Keratinocyte (primary cell): ENCODE measurements at regions not wholly inside any gene's neighbourhood (a gene's known extent, or its start where the extent isn't known, plus 50 kb on each side); places are given as distances from the start of the nearest gene placed in this dataset.
A peak's percentile ranks its signal among the peaks of the same experiment; 100 is the strongest.

ENCODE experiments used
- DNase-seq: peaks from one replicate; pipeline ENCODE4 v3.0.0-alpha.2; 2011; ENCODE audit warnings: low read depth, missing footprints, low spot score
- FAIRE-seq: peaks from 2 replicates; lab custom pipeline; 2011; peaks lifted over from hg19 to GRCh38; lab: Jason Lieb, UNC
- H2AFZ ChIP-seq: 2 replicates; pipeline ENCODE4 v1.6.0; 2012; ENCODE audit warnings: low read length, control low read depth, inconsistent platforms; ENCODE audit not compliant: control insufficient read depth
- H3K27ac ChIP-seq: 2 replicates; pipeline ENCODE4 v1.5.1; 2011; ENCODE audit warnings: low read length; ENCODE audit not compliant: control insufficient read depth, insufficient read depth
- H3K27me3 ChIP-seq: 3 replicates; pipeline ENCODE4 v1.6.0; 2011; ENCODE audit warnings: low read length; ENCODE audit not compliant: control insufficient read depth, insufficient read depth; ENCODE audit errors: extremely low read depth
- H3K36me3 ChIP-seq, 2 experiments: 2 replicates in 1 of 2; 3 replicates in 1 of 2; pipeline ENCODE4 v1.5.1; 2011; ENCODE audit warnings: low read length in 2 of 2, mild to moderate bottlenecking in 1 of 2; ENCODE audit not compliant: control insufficient read depth in 2 of 2, insufficient read depth in 2 of 2; ENCODE audit errors: extremely low read depth in 1 of 2
- H3K4me1 ChIP-seq: 3 replicates; pipeline ENCODE4 v1.5.1; 2011; ENCODE audit warnings: low read length; ENCODE audit not compliant: control insufficient read depth, insufficient read depth; ENCODE audit errors: extremely low read depth
- H3K4me2 ChIP-seq: 3 replicates; pipeline ENCODE4 v1.6.0; 2011; ENCODE audit warnings: low read depth, low read length; ENCODE audit not compliant: control insufficient read depth, insufficient read depth; ENCODE audit errors: extremely low read depth
- H3K4me3 ChIP-seq, 3 experiments: fragments of 200-600 bp in 1 of 3; sonication (generic) in 1 of 3; 2 replicates in 2 of 3; 3 replicates in 1 of 3; pipeline ENCODE4 v1.5.1; 2011 to 2016; ENCODE audit warnings: low read length in 3 of 3, mild to moderate bottlenecking in 3 of 3, control low read depth in 2 of 3, inconsistent platforms in 1 of 3, low read depth in 1 of 3, mixed read lengths in 1 of 3, mixed run types in 1 of 3, moderate library complexity in 1 of 3; ENCODE audit not compliant: control insufficient read depth in 2 of 3, insufficient read depth in 2 of 3; ENCODE audit errors: extremely low read depth in 1 of 3
- H3K79me2 ChIP-seq: 2 replicates; pipeline ENCODE4 v1.6.0; 2012; ENCODE audit warnings: low read length; ENCODE audit not compliant: control insufficient read depth, insufficient read depth
- H3K9ac ChIP-seq: 3 replicates; pipeline ENCODE4 v1.6.0; 2011; ENCODE audit warnings: low read length; ENCODE audit not compliant: control insufficient read depth, insufficient read depth; ENCODE audit errors: extremely low read depth
- H3K9me1 ChIP-seq: 3 replicates; pipeline ENCODE4 v1.6.0; 2011; ENCODE audit warnings: low read length; ENCODE audit not compliant: control insufficient read depth, insufficient read depth; ENCODE audit errors: extremely low read depth
- H3K9me3 ChIP-seq: 2 replicates; pipeline ENCODE4 v1.5.1; 2012; ENCODE audit warnings: low read depth, low read length; ENCODE audit not compliant: control insufficient read depth
- H4K20me1 ChIP-seq: 3 replicates; pipeline ENCODE4 v1.6.0; 2011; ENCODE audit warnings: low read length; ENCODE audit not compliant: control insufficient read depth, insufficient read depth; ENCODE audit errors: extremely low read depth
- EZH2 ChIP-seq: IDR thresholded peaks from one replicate; pipeline ENCODE4 v1.6.1; 2012; ENCODE audit warnings: inconsistent platforms, mild to moderate bottlenecking, low read length, moderate library complexity
- dilution Hi-C: fragments of 300-500 bp; cut with MboI; formaldehyde crosslinking; loops from one replicate; pipeline ENCODE4 v1.7.0; 2020; ENCODE audit warnings: low sequenced_read_pairs; ENCODE audit not compliant: extremely low pct_ligation_motif_present
- TF ChIP-seq, protein P1 (sequence below), 3 experiments: IDR thresholded peaks in 1 of 3; conservative IDR thresholded peaks in 1 of 3; optimal IDR thresholded peaks in 1 of 3; 2 replicates in 2 of 3; 3 replicates in 1 of 3; pipeline versions ENCODE3 to v1.5.1; 2011; ENCODE audit warnings: low read length in 3 of 3, mild to moderate bottlenecking in 3 of 3, moderate library complexity in 2 of 3, control low read depth in 1 of 3, inconsistent platforms in 1 of 3; ENCODE audit not compliant: insufficient read depth in 2 of 3; ENCODE audit errors: extremely low read depth in 1 of 3

DNA sequence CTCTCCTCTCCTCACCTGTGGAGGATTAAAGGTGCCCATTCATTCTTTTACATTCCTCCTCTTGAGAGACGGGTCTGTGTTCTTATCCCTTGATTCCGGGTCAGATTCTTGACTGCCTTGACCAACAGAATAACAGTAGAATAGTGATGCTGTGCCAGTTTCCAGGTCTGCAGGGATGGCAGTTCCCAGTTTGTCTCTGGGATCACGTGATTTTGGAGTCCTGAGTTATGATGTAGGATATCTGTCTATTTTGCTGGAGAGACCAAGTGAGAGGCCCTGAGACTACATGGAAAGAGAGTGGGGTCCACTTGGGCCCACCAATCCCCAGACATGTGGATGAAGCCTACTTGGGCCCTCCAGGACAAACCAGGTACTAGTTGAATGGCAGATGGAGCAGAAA, 142.8 kb downstream of the TTC8 start:
- H3K27me3 ChIP-seq, result no peaks in the 10 kb centered on the region
- H3K4me2 ChIP-seq, result no peak overlapping the region
- DNase-seq (no peak), FAIRE-seq (no peak)
- H4K20me1 ChIP-seq, result no peaks in the 10 kb centered on the region
- dilution Hi-C loops, result no loop called here
- H3K4me3 ChIP-seq, result no peak overlapping the region
- H3K9me3 ChIP-seq, result no peaks in the 10 kb centered on the region
- H3K4me1 ChIP-seq, result no peaks in the 10 kb centered on the region
- H3K27ac ChIP-seq, result no peak overlapping the region
- H3K36me3 ChIP-seq, result no peaks in the 10 kb centered on the region
- H3K9me1 ChIP-seq, result no peaks in the 10 kb centered on the region
- H2AFZ ChIP-seq, result no peak overlapping the region
- TF ChIP-seq, protein P1, sequence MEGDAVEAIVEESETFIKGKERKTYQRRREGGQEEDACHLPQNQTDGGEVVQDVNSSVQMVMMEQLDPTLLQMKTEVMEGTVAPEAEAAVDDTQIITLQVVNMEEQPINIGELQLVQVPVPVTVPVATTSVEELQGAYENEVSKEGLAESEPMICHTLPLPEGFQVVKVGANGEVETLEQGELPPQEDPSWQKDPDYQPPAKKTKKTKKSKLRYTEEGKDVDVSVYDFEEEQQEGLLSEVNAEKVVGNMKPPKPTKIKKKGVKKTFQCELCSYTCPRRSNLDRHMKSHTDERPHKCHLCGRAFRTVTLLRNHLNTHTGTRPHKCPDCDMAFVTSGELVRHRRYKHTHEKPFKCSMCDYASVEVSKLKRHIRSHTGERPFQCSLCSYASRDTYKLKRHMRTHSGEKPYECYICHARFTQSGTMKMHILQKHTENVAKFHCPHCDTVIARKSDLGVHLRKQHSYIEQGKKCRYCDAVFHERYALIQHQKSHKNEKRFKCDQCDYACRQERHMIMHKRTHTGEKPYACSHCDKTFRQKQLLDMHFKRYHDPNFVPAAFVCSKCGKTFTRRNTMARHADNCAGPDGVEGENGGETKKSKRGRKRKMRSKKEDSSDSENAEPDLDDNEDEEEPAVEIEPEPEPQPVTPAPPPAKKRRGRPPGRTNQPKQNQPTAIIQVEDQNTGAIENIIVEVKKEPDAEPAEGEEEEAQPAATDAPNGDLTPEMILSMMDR (optimal IDR thresholded peaks at IDR 0.05 in 1 of 3, IDR thresholded peaks at IDR 0.05 in 1 of 3, conservative IDR thresholded peaks at IDR 0.05 in 1 of 3; ENCODE audit: extremely low read depth in 1 of 3, insufficient read depth in 2 of 3, low read length in 3 of 3), result no peak
- TF ChIP-seq EZH2, result no peak
- no peak overlapping the region for H3K9ac ChIP-seq
- no peaks in the 10 kb centered on the region for H3K79me2 ChIP-seq

DNA sequence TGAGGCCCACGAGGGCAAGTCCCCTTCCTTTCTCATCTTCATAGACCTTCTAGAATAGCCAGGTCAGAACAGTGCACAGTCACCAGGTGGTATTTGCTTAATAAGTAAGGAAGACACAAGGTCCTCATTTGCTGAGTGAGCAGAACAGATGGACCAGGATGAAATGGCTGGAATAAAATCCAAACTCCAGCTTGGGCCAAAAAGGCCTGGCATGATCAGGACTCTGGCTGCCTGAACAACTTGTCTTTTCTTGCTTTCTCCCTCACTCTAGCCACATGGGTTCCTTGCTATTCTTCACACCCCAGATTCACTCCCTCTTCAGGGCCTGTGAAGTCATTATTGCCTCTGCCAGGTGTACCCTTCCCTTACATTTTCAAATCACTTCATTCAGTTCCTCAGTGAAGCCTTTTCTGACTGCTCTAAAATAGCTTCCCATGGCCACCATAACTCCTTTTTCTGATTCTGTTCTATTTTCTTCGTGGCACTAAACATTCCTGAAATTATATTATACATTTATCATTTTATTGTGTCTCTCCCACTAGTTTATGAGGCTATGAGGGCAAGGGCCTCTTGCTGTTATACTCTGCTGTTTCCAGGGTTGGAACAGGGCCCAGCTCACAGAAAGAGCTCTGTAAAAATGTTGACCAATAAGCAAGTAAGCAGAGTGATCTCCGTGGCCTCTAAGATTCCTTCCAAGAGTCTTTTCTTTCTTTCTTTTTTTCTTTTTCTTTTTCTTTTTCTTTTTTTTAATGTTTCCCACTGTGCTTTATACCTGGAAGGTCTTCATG, 150.8 kb downstream of the TTC8 start:
- Histone ChIP-seq H4K20me1 (no peaks in the 10 kb centered on the region), H3K4me3 (no peak overlapping the region), H3K9ac (no peak overlapping the region), H3K4me1 (peaks cover 3% of the 10 kb centered on the region), H3K9me1 (no peaks in the 10 kb centered on the region), H3K79me2 (no peaks in the 10 kb centered on the region), H3K27ac (no peak overlapping the region), H3K4me2 (no peak overlapping the region), H3K9me3 (no peaks in the 10 kb centered on the region), H3K27me3 (no peaks in the 10 kb centered on the region), H3K36me3 (no peaks in the 10 kb centered on the region), H2AFZ (no peak overlapping the region)
- dilution Hi-C loops, result no loop called here
- FAIRE-seq, result peak; percentile 13
- TF ChIP-seq, protein P1 (optimal IDR thresholded peaks at IDR 0.05 in 1 of 3, IDR thresholded peaks at IDR 0.05 in 1 of 3, conservative IDR thresholded peaks at IDR 0.05 in 1 of 3; ENCODE audit: extremely low read depth in 1 of 3, insufficient read depth in 2 of 3, low read length in 3 of 3), result no peak
- TF ChIP-seq EZH2, result no peak
- DNase-seq, result no peak
